Smooth muscle cell (in vitro differentiated cells): ENCODE measurements at regions not wholly inside any gene's neighbourhood (a gene's known extent, or its start where the extent isn't known, plus 50 kb on each side); places are given as distances from the start of the nearest gene placed in this dataset.
"Not testable (repeated sequence)": the region's sequence is repeated elsewhere in the genome, so short reads cannot be mapped to it uniquely, and the experiment has no call there.

ENCODE experiments used
- DNase-seq: peaks from one replicate; lab custom pipeline; 2025; ENCODE audit not compliant: unreplicated experiment; lab: John Stamatoyannopoulos, UW
- H2AFZ ChIP-seq: fragments of 200-600 bp; sonication (generic); 2 replicates; pipeline ENCODE4 v1.6.0; 2016; ENCODE audit warnings: antibody characterized with exemption, low read depth, mild to moderate bottlenecking
- H3F3A ChIP-seq: fragments of 200-600 bp; sonication (generic); 2 replicates; pipeline ENCODE4 v1.6.0; 2017; ENCODE audit warnings: antibody characterized with exemption, low read depth
- H3K27ac ChIP-seq: fragments of 200-600 bp; sonication (generic); 2 replicates; pipeline ENCODE4 v1.5.1; 2016; ENCODE audit warnings: low read depth, mild to moderate bottlenecking
- H3K27me3 ChIP-seq: fragments of 200-600 bp; sonication (generic); 2 replicates; pipeline ENCODE4 v1.6.1; 2016; ENCODE audit warnings: low read depth, mild to moderate bottlenecking
- H3K36me3 ChIP-seq: fragments of 200-600 bp; sonication (generic); 2 replicates; pipeline ENCODE4 v1.5.1; 2016; ENCODE audit warnings: low read depth
- H3K4me1 ChIP-seq: fragments of 200-600 bp; sonication (generic); 2 replicates; pipeline ENCODE4 v1.5.1; 2016; ENCODE audit warnings: low read depth
- H3K4me2 ChIP-seq: fragments of 200-600 bp; sonication (generic); 2 replicates; pipeline ENCODE4 v1.6.0; 2016; ENCODE audit warnings: mild to moderate bottlenecking
- H3K4me3 ChIP-seq: fragments of 200-600 bp; sonication (generic); 2 replicates; pipeline ENCODE4 v1.5.1; 2016; ENCODE audit warnings: mild to moderate bottlenecking
- H3K79me2 ChIP-seq: fragments of 200-600 bp; sonication (generic); 2 replicates; pipeline ENCODE4 v1.6.0; 2016; ENCODE audit warnings: low read depth, mild to moderate bottlenecking
- H3K9ac ChIP-seq: fragments of 200-600 bp; sonication (generic); 2 replicates; pipeline ENCODE4 v1.6.0; 2016; ENCODE audit warnings: low read depth
- H3K9me3 ChIP-seq: fragments of 200-600 bp; sonication (generic); replicated peaks from 2 replicates; pipeline ENCODE4 v1.5.1; 2016; ENCODE audit warnings: low read depth
- H4K20me1 ChIP-seq: fragments of 200-600 bp; sonication (generic); 2 replicates; pipeline ENCODE4 v1.6.0; 2016; ENCODE audit warnings: low read depth
- WGBS: methylation state at CpG from one replicate; pipeline ENCODE4 v1.1.7; 2016; ENCODE audit warnings: low lambda C conversion rate; 5-methylcytosine and 5-hydroxymethylcytosine counted together
- TF ChIP-seq, protein P1 (sequence below): fragments of 200-600 bp; sonication (generic); IDR thresholded peaks from 2 replicates; pipeline ENCODE4 v1.5.1; 2017; ENCODE audit warnings: borderline replicate concordance, mild to moderate bottlenecking, antibody characterized with exemption; ENCODE audit not compliant: insufficient read depth, poor library complexity, severe bottlenecking

DNA sequence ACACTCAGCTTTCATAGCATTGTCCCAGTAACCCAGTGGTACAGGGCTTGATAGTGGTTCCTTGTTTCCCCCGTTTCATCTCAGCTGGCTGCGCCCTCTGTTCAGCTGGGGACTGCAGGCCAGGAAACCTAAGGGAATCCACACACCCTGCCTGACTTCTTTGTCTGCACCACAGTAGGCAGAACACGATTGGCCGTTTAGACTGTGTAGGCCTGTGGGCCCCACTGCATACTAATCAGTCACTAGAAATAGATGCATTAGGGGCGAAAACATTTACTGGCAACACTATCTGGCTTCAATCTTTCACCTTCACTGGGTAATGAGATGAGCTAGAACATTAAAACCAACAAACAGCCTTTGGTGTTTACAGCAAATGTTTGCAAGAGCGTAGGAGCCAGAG lies 512.7 kb upstream of the BRINP1 start:
- Histone ChIP-seq H3K27me3 (peaks cover 10% of the 10 kb centered on the region), H3K9ac (no peak overlapping the region), H3K36me3 (no peaks in the 10 kb centered on the region), H3F3A (no peaks in the 10 kb centered on the region), H3K27ac (no peak overlapping the region), H4K20me1 (no peaks in the 10 kb centered on the region), H3K79me2 (no peaks in the 10 kb centered on the region), H3K4me2 (no peak overlapping the region), H3K4me3 (no peak overlapping the region), H3K9me3 (no peaks in the 10 kb centered on the region), H2AFZ (no peak overlapping the region), H3K4me1 (no peaks in the 10 kb centered on the region)
- TF ChIP-seq, protein P1, sequence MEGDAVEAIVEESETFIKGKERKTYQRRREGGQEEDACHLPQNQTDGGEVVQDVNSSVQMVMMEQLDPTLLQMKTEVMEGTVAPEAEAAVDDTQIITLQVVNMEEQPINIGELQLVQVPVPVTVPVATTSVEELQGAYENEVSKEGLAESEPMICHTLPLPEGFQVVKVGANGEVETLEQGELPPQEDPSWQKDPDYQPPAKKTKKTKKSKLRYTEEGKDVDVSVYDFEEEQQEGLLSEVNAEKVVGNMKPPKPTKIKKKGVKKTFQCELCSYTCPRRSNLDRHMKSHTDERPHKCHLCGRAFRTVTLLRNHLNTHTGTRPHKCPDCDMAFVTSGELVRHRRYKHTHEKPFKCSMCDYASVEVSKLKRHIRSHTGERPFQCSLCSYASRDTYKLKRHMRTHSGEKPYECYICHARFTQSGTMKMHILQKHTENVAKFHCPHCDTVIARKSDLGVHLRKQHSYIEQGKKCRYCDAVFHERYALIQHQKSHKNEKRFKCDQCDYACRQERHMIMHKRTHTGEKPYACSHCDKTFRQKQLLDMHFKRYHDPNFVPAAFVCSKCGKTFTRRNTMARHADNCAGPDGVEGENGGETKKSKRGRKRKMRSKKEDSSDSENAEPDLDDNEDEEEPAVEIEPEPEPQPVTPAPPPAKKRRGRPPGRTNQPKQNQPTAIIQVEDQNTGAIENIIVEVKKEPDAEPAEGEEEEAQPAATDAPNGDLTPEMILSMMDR = no peak
- DNase-seq = no peak
- 87% methylated on average over 6 of the region's 6 CpGs for WGBS

DNA sequence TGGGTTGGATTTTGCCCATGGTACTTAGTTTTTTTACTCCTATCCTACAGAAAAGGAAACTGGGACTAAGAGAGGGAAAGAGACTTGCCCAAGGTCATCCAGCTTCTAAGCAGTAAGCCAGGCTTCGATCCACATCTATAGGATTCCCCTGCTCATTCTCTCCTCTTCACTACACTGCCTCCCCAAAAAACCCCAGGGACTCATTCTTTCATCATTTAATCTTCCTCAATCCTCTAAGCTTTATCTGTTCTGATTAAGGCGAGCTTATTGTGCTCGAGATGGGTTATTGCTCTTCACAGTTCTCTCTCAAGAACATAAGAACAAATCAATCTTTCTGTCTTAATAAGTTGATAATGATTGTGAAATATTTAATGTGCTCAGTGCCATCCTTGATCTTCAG lies 511.1 kb upstream of the BRINP1 start:
- no peaks in the 10 kb centered on the region for H3K36me3 ChIP-seq
- no peaks in the 10 kb centered on the region for H3F3A ChIP-seq
- 93% methylated on average over 3 of the region's 3 CpGs for WGBS
- H4K20me1 ChIP-seq = no peaks in the 10 kb centered on the region
- H3K9ac ChIP-seq = no peak overlapping the region
- H3K27ac ChIP-seq = no peak overlapping the region
- no peak overlapping the region for H3K4me3 ChIP-seq
- H2AFZ ChIP-seq = no peak overlapping the region
- H3K9me3 ChIP-seq = no peaks in the 10 kb centered on the region
- DNase-seq = no peak
- H3K27me3 ChIP-seq = peaks cover 10% of the 10 kb centered on the region
- H3K79me2 ChIP-seq = no peaks in the 10 kb centered on the region
- no peak overlapping the region for H3K4me2 ChIP-seq
- TF ChIP-seq, protein P1 = no peak
- no peaks in the 10 kb centered on the region for H3K4me1 ChIP-seq

DNA sequence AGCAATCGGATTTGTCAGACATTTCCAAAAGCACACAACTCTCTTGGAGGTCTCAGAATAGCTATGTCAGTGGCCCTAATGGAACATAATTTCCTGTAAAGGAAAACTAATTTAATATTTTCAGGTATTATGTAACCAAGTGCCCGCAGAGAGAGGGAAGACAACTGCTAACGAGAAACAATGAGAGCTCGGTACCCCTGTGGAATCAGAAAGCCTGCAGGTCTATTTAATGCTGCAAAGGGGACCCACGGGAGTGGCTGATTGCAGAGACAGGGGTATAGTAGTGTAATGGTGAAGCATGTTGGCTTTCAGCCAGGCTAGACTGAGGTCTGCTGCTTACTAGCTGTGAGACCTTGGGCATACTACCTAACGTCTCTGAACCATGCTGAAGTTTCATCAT lies 508.1 kb upstream of the BRINP1 start:
- no peaks in the 10 kb centered on the region for H3K4me1 ChIP-seq
- H3K79me2 ChIP-seq = no peaks in the 10 kb centered on the region
- H3K4me3 ChIP-seq = no peak overlapping the region
- no peaks in the 10 kb centered on the region for H3K9me3 ChIP-seq
- no peaks in the 10 kb centered on the region for H3F3A ChIP-seq
- no peaks in the 10 kb centered on the region for H4K20me1 ChIP-seq
- H3K4me2 ChIP-seq = no peak overlapping the region
- no peak for DNase-seq
- no peaks in the 10 kb centered on the region for H3K36me3 ChIP-seq
- no peak overlapping the region for H3K9ac ChIP-seq
- no peak overlapping the region for H3K27ac ChIP-seq
- H2AFZ ChIP-seq = no peak overlapping the region
- H3K27me3 ChIP-seq = peaks cover 10% of the 10 kb centered on the region
- TF ChIP-seq, protein P1 = no peak
- 92% methylated on average over 6 of the region's 6 CpGs for WGBS

DNA sequence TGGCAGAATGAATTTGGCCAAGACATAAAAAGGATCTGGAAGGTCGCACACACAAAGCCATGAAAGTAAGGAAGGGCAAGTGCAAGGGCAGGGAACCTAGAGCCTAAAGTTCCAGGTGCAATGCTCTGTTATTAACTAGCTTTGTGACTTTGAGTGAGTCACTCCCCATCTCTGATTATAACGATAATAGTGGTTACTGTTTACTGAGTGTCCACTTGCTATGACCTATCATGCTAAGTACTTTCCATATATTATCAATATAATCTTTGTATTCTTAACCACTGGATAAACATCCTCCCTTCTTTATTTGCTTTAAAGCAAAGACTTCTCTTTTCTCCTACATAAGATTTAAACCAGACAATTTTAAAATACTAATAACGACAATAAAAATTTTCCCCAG lies 504.6 kb upstream of the BRINP1 start:
- 87% methylated on average over 3 of the region's 3 CpGs for WGBS
- TF ChIP-seq, protein P1 = no peak
- H3K36me3 ChIP-seq = no peaks in the 10 kb centered on the region
- no peak overlapping the region for H2AFZ ChIP-seq
- no peaks in the 10 kb centered on the region for H4K20me1 ChIP-seq
- DNase-seq = no peak
- H3K4me2 ChIP-seq = no peak overlapping the region
- no peak overlapping the region for H3K9ac ChIP-seq
- no peaks in the 10 kb centered on the region for H3K9me3 ChIP-seq
- no peak overlapping the region for H3K27ac ChIP-seq
- H3K4me3 ChIP-seq = no peak overlapping the region
- no peaks in the 10 kb centered on the region for H3K4me1 ChIP-seq
- no peaks in the 10 kb centered on the region for H3F3A ChIP-seq
- no peaks in the 10 kb centered on the region for H3K27me3 ChIP-seq
- no peaks in the 10 kb centered on the region for H3K79me2 ChIP-seq

DNA sequence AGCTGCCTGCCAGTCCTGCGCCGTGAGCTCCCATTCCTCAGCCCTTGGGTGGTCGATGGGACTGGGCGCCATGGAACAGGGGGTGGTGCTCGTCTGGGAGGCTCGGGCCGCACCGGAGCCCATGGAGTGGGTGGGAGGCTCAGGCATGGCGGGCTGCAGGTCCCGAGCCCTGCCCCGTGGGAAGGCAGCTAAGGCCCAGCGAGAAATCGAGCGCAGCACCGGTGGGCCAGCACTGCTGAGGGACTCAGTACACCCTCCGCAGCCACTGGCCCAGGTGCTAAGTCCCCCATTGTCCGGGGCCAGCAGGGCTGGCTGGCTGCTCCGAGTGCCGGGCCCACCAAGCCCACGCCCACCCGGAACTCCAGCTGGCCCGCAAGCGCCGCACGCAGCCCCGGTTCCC lies 501.0 kb upstream of the BRINP1 start:
- not testable (repeated sequence) for H3F3A ChIP-seq, DNase-seq, H3K4me2 ChIP-seq, H3K27ac ChIP-seq, H2AFZ ChIP-seq, H3K4me1 ChIP-seq, H3K4me3 ChIP-seq, H3K9ac ChIP-seq, H3K9me3 ChIP-seq, H3K79me2 ChIP-seq, H3K36me3 ChIP-seq, H3K27me3 ChIP-seq, H4K20me1 ChIP-seq
- WGBS = 98% methylated on average over 19 of the region's 26 CpGs
